Endothelial cell of umbilical vein (primary cell): ENCODE measurements at regions not wholly inside any gene's neighbourhood (a gene's known extent, or its start where the extent isn't known, plus 50 kb on each side); places are given as distances from the start of the nearest gene placed in this dataset.

Experiments
- BruUV-seq: library from RNA; stranded (reverse); fragments of 400-500 nt; replicated peaks from 2 replicates; lab custom pipeline; 2021; lab: Mats Ljungman, UMichigan
- CTCF ChIA-PET: fragments of 300-600, 350-600 bp; sonication (Branson Sonifier 250); formaldehyde crosslinking; loops from one replicate; lab custom pipeline; 2021; ENCODE audit warnings: antibody characterized with exemption, inconsistent platforms; lab: Charles Lee
- POLR2A ChIA-PET: fragments of 300-600, 350-600 bp; sonication (Branson Sonifier 250); formaldehyde crosslinking; loops from one replicate; lab custom pipeline; 2021; ENCODE audit warnings: antibody characterized with exemption, inconsistent platforms; lab: Charles Lee
- DNase-seq: peaks from one replicate; pipeline ENCODE4 v3.0.0-alpha.2; 2011; ENCODE audit warnings: low read depth, low spot score
- FAIRE-seq: peaks from 2 replicates; lab custom pipeline; 2011; peaks lifted over from hg19 to GRCh38; lab: Jason Lieb, UNC
- H2AFZ ChIP-seq: 2 replicates; pipeline ENCODE4 v1.6.0; 2012; ENCODE audit warnings: low read depth, low read length, control low read depth, inconsistent platforms
- H3K27ac ChIP-seq: 2 replicates; pipeline ENCODE4 v1.5.1; 2011; ENCODE audit warnings: low read depth, mild to moderate bottlenecking, control low read depth, low read length, moderate library complexity; ENCODE audit not compliant: insufficient read depth
- H3K27me3 ChIP-seq, 2 experiments: 2 replicates each; pipeline versions ENCODE4 v1.6.0 to v1.6.1; 2011; ENCODE audit warnings: low read length in 2 of 2, mixed read lengths in 1 of 2; ENCODE audit not compliant: control insufficient read depth in 2 of 2, insufficient read depth in 2 of 2
- H3K36me3 ChIP-seq, 2 experiments: 2 replicates in 1 of 2; 3 replicates in 1 of 2; pipeline ENCODE4 v1.5.1; 2011; ENCODE audit warnings: low read length in 2 of 2, mild to moderate bottlenecking in 1 of 2, moderate library complexity in 1 of 2; ENCODE audit not compliant: control insufficient read depth in 2 of 2, insufficient read depth in 2 of 2; ENCODE audit errors: extremely low read depth in 1 of 2
- H3K4me1 ChIP-seq: 3 replicates; pipeline ENCODE4 v1.5.1; 2011; ENCODE audit warnings: mild to moderate bottlenecking, low read length; ENCODE audit not compliant: control insufficient read depth, insufficient read depth; ENCODE audit errors: extremely low read depth
- H3K4me2 ChIP-seq: 2 replicates; pipeline ENCODE4 v1.6.1; 2011; ENCODE audit warnings: low read length, control low read depth, mixed read lengths; ENCODE audit not compliant: insufficient read depth
- H3K4me3 ChIP-seq, 3 experiments: fragments of 200-600 bp in 1 of 3; sonication (generic), shearing (Covaris generic) in 1 of 3; replicated peaks in 1 of 3; 2 replicates each; pipeline ENCODE4 v1.5.1; 2011 to 2016; ENCODE audit warnings: control low read depth in 3 of 3, low read length in 3 of 3, mild to moderate bottlenecking in 2 of 3, inconsistent platforms in 1 of 3, low read depth in 1 of 3, moderate library complexity in 1 of 3; ENCODE audit not compliant: insufficient read depth in 1 of 3
- H3K79me2 ChIP-seq: 2 replicates; pipeline ENCODE4 v1.6.0; 2012; ENCODE audit warnings: low read length, inconsistent platforms; ENCODE audit not compliant: control insufficient read depth, insufficient read depth
- H3K9ac ChIP-seq: replicated peaks from 2 replicates; pipeline ENCODE3; 2011; ENCODE audit warnings: low read length, control low read depth; ENCODE audit not compliant: insufficient read depth; ENCODE audit errors: extremely low read depth
- H3K9me1 ChIP-seq: replicated peaks from 3 replicates; pipeline ENCODE4 v1.6.0; 2011; ENCODE audit warnings: mild to moderate bottlenecking, low read length; ENCODE audit not compliant: control insufficient read depth, insufficient read depth; ENCODE audit errors: extremely low read depth
- H3K9me3 ChIP-seq: replicated peaks from 2 replicates; pipeline ENCODE4 v1.5.1; 2012; ENCODE audit warnings: low read length, inconsistent platforms; ENCODE audit not compliant: control insufficient read depth, insufficient read depth
- H4K20me1 ChIP-seq: replicated peaks from 2 replicates; pipeline ENCODE3; 2011; ENCODE audit warnings: mild to moderate bottlenecking, low read length; ENCODE audit not compliant: control insufficient read depth, insufficient read depth; ENCODE audit errors: extremely low read depth
- EZH2 ChIP-seq: IDR thresholded peaks from 2 replicates; pipeline ENCODE4 v1.6.1; 2012; ENCODE audit warnings: borderline replicate concordance, low read depth, mild to moderate bottlenecking, moderate library complexity, low read length, inconsistent platforms; ENCODE audit not compliant: severe bottlenecking
- FOS ChIP-seq: IDR thresholded peaks from 2 replicates; pipeline ENCODE4 v1.6.1; 2011; ENCODE audit warnings: mild to moderate bottlenecking, low read length, moderate library complexity, borderline replicate concordance; ENCODE audit not compliant: insufficient read depth
- GATA2 ChIP-seq: IDR thresholded peaks from 2 replicates; pipeline ENCODE4 v1.7.0; 2011; ENCODE audit warnings: low read depth, mild to moderate bottlenecking, moderate library complexity, mixed read lengths, low read length; ENCODE audit not compliant: insufficient read length, insufficient read depth
- JUN ChIP-seq: IDR thresholded peaks from 2 replicates; pipeline ENCODE4 v1.6.1; 2011; ENCODE audit warnings: borderline replicate concordance, low read depth; ENCODE audit not compliant: insufficient read length, insufficient read depth
- MYC ChIP-seq: IDR thresholded peaks from one replicate; pipeline ENCODE4 v1.6.1; 2011; ENCODE audit warnings: mild to moderate bottlenecking, low read depth, low read length
- POLR2A ChIP-seq: IDR thresholded peaks from 2 replicates; pipeline ENCODE4 v1.6.1; 2012; ENCODE audit warnings: low read depth, mild to moderate bottlenecking, control low read depth, low read length
- POLR2AphosphoS5 ChIP-seq: IDR thresholded peaks from 2 replicates; pipeline ENCODE4 v1.6.1; 2012; ENCODE audit warnings: low read depth, mild to moderate bottlenecking, control low read depth, low read length, moderate library complexity; ENCODE audit not compliant: insufficient read depth
- dilution Hi-C: fragments of 300-500 bp; cut with MboI; formaldehyde crosslinking; loops from one replicate; pipeline ENCODE4 v1.15.0; 2019; ENCODE audit warnings: low sequenced_read_pairs; ENCODE audit not compliant: extremely low pct_ligation_motif_present
- intact Hi-C: fragments of 100-400 bp; cut with micrococcal nuclease; formaldehyde crosslinking; loops from one replicate; pipeline ENCODE4 v1.10.0; 2022
- TF ChIP-seq, protein P1 (sequence below): IDR thresholded peaks from 2 replicates; pipeline ENCODE4 v1.6.1; 2011; ENCODE audit not compliant: insufficient read depth, insufficient read length
- TF ChIP-seq, protein P2 (sequence below), 2 donors: IDR thresholded peaks; 1 replicate in 1 of 2; 2 replicates in 1 of 2; pipeline ENCODE4 v1.5.1; 2011; ENCODE audit warnings: low read length in 2 of 2, mild to moderate bottlenecking in 2 of 2, moderate library complexity in 2 of 2, control low read depth in 1 of 2, inconsistent platforms in 1 of 2, low read depth in 1 of 2; ENCODE audit not compliant: insufficient read depth in 1 of 2; ENCODE audit errors: extremely low read depth in 1 of 2

DNA sequence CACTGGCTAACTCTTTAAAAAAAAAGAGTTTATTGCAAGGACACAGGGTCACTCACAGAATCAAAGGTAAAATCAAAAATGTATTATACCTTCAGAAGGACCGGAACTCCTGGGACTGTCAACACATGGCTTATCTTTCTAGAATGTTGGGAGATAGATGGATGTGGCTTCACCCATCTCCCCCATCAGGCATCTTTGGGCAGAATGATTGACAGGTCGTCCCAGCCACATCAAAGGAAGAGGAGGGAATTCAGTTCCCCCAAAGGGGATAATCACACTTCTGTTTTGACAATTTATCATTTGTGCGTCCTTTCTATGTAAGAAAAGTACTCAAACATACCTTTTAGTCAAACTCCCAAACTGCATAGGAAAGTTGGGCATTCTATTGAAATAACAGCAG, 228.6 kb upstream of the CDH5 start:
- no peak for TF ChIP-seq EZH2
- TF ChIP-seq GATA2, result no peak
- TF ChIP-seq JUN, result no peak
- TF ChIP-seq FOS, result no peak
- TF ChIP-seq POLR2A, result no peak
- no peak for TF ChIP-seq MYC
- TF ChIP-seq, protein P1, sequence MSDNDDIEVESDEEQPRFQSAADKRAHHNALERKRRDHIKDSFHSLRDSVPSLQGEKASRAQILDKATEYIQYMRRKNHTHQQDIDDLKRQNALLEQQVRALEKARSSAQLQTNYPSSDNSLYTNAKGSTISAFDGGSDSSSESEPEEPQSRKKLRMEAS, result no peak
- no peak for TF ChIP-seq POLR2AphosphoS5
- TF ChIP-seq, protein P2, sequence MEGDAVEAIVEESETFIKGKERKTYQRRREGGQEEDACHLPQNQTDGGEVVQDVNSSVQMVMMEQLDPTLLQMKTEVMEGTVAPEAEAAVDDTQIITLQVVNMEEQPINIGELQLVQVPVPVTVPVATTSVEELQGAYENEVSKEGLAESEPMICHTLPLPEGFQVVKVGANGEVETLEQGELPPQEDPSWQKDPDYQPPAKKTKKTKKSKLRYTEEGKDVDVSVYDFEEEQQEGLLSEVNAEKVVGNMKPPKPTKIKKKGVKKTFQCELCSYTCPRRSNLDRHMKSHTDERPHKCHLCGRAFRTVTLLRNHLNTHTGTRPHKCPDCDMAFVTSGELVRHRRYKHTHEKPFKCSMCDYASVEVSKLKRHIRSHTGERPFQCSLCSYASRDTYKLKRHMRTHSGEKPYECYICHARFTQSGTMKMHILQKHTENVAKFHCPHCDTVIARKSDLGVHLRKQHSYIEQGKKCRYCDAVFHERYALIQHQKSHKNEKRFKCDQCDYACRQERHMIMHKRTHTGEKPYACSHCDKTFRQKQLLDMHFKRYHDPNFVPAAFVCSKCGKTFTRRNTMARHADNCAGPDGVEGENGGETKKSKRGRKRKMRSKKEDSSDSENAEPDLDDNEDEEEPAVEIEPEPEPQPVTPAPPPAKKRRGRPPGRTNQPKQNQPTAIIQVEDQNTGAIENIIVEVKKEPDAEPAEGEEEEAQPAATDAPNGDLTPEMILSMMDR (IDR thresholded peaks at IDR 0.05; ENCODE audit: extremely low read depth in 1 of 2, insufficient read depth in 1 of 2, low read depth in 1 of 2, low read length in 2 of 2), result no peak
- Histone ChIP-seq H4K20me1 (no peaks in the 10 kb centered on the region), H3K79me2 (no peaks in the 10 kb centered on the region), H3K27me3 (no peaks in the 10 kb centered on the region), H3K9me3 (no peaks in the 10 kb centered on the region), H3K4me3 (no peak overlapping the region), H3K4me1 (no peaks in the 10 kb centered on the region), H3K4me2 (no peak overlapping the region), H3K9me1 (no peaks in the 10 kb centered on the region), H2AFZ (no peak overlapping the region), H3K27ac (no peak overlapping the region), H3K36me3 (no peaks in the 10 kb centered on the region), H3K9ac (no peak overlapping the region)
- dilution Hi-C loops (no loop called here), intact Hi-C loops (no loop called here)
- no TSS peak for BruUV-seq
- ChIA-PET CTCF (no interaction called here), POLR2A (no interaction called here)
- no peak for FAIRE-seq
- DNase-seq, result no peak
